ENCODE measurements at regions not wholly inside any gene's neighbourhood (a gene's known extent, or its start where the extent isn't known, plus 50 kb on each side); places are given as distances from the start of the nearest gene placed in this dataset.

- in situ Hi-C loops (cut with HindIII; ENCODE audit: low pct_ligation_motif_present, low sequenced_read_pairs) = no loop called here
- TF ChIP-seq CTCF (IDR thresholded peaks at IDR 0.05; ENCODE audit: low read depth, low read length, missing control alignments) = no peak
- no peak overlapping the region for H3K4me3 ChIP-seq (ENCODE audit: low read depth, low read length)
These were observed 184.1 kb downstream of the CALCRL start for GRCh38 chr2:187263675-187264560.

GRCh38 chr2:187261705-187262104 is 186.3 kb downstream of the CALCRL start:
- DNase-seq = no peak
- TF ChIP-seq CTCF (IDR thresholded peaks at IDR 0.05; ENCODE audit: low read depth, low read length, missing control alignments) = no peak
- H3K27me3 ChIP-seq (replicated peaks) = no peaks in the 10 kb centered on the region
- no peaks in the 10 kb centered on the region for H3K36me3 ChIP-seq (replicated peaks)
- in situ Hi-C loops (cut with HindIII; ENCODE audit: low pct_ligation_motif_present, low sequenced_read_pairs) = no loop called here
- H3K4me3 ChIP-seq (ENCODE audit: low read depth, low read length) = no peak overlapping the region
- H3K27ac ChIP-seq = no peak overlapping the region

More at GRCh38 chr2:187263675-187264560, 184.1 kb downstream of the CALCRL start:
- Histone ChIP-seq H3K27me3 (replicated peaks) (no peaks in the 10 kb centered on the region), H3K27ac (no peak overlapping the region), H3K36me3 (replicated peaks) (no peaks in the 10 kb centered on the region)
- DNase-seq = no peak

- Histone ChIP-seq H3K36me3 (replicated peaks) (no peaks in the 10 kb centered on the region), H3K27ac (no peak overlapping the region), H3K4me3 (ENCODE audit: low read depth, low read length) (no peak overlapping the region), H3K27me3 (replicated peaks) (no peaks in the 10 kb centered on the region)
- DNase-seq = no peak
- in situ Hi-C loops (cut with HindIII; ENCODE audit: low pct_ligation_motif_present, low sequenced_read_pairs) = no loop called here
- TF ChIP-seq CTCF (IDR thresholded peaks at IDR 0.05; ENCODE audit: low read depth, low read length, missing control alignments) = no peak
These were observed 196.0 kb downstream of the CALCRL start for GRCh38 chr2:187252063-187252462.

- DNase-seq = no peak
- no peak overlapping the region for H3K27ac ChIP-seq
- no peak for TF ChIP-seq CTCF (IDR thresholded peaks at IDR 0.05; ENCODE audit: low read depth, low read length, missing control alignments)
- H3K36me3 ChIP-seq (replicated peaks) = no peaks in the 10 kb centered on the region
- in situ Hi-C loops (cut with HindIII; ENCODE audit: low pct_ligation_motif_present, low sequenced_read_pairs) = no loop called here
- H3K4me3 ChIP-seq (ENCODE audit: low read depth, low read length) = no peak overlapping the region
- no peaks in the 10 kb centered on the region for H3K27me3 ChIP-seq (replicated peaks)
These were observed 197.9 kb downstream of the CALCRL start for GRCh38 chr2:187250137-187250536.

GRCh38 chr2:187233811-187234210 is 214.2 kb downstream of the CALCRL start:
- H3K27me3 ChIP-seq (replicated peaks) = no peaks in the 10 kb centered on the region
- H3K27ac ChIP-seq = no peak overlapping the region
- DNase-seq = no peak
- no peak overlapping the region for H3K4me3 ChIP-seq (ENCODE audit: low read depth, low read length)
- in situ Hi-C loops (cut with HindIII; ENCODE audit: low pct_ligation_motif_present, low sequenced_read_pairs) = no loop called here
- no peak for TF ChIP-seq CTCF (IDR thresholded peaks at IDR 0.05; ENCODE audit: low read depth, low read length, missing control alignments)
- H3K36me3 ChIP-seq (replicated peaks) = no peaks in the 10 kb centered on the region

Measured in brain microvascular endothelial cell (primary cell).